HG03175 (cell line): ENCODE measurements at regions not wholly inside any gene's neighbourhood (a gene's known extent, or its start where the extent isn't known, plus 50 kb on each side); places are given as distances from the start of the nearest gene placed in this dataset.

ENCODE experiments used
- ATAC-seq: cut with Tn5 transposase; IDR thresholded peaks from one replicate; pipeline ENCODE4 v1.9.1; 2021; ENCODE audit warnings: mild to moderate bottlenecking, moderate library complexity; ENCODE audit not compliant: unreplicated experiment

GRCh38 chr11:130787092-130787616 lies 129.1 kb downstream of the SNX19 start:
- no peak for ATAC-seq

GRCh38 chr11:130787973-130788570 lies 128.2 kb downstream of the SNX19 start:
- ATAC-seq: no peak

GRCh38 chr11:130789056-130789640 lies 127.1 kb downstream of the SNX19 start:
- no peak for ATAC-seq

GRCh38 chr11:130790689-130791088 lies 125.6 kb downstream of the SNX19 start:
- no peak for ATAC-seq

- no peak for ATAC-seq
Measured at GRCh38 chr11:130792772-130793171, 123.5 kb downstream of the SNX19 start.

GRCh38 chr11:130796828-130797227 lies 119.5 kb downstream of the SNX19 start:
- ATAC-seq: no peak

GRCh38 chr11:130798280-130798679 lies 118.0 kb downstream of the SNX19 start:
- no peak for ATAC-seq

GRCh38 chr11:130798801-130799200 lies 117.5 kb downstream of the SNX19 start:
- ATAC-seq: no peak

- no peak for ATAC-seq
Measured at GRCh38 chr11:130801333-130802122, 114.8 kb downstream of the SNX19 start.

- no peak for ATAC-seq
Measured at GRCh38 chr11:130802567-130802966, 113.7 kb downstream of the SNX19 start.

GRCh38 chr11:130804306-130805076 lies 111.8 kb downstream of the SNX19 start:
- ATAC-seq: no peak

- no peak for ATAC-seq
Measured at GRCh38 chr11:130806746-130807145, 109.5 kb downstream of the SNX19 start.

GRCh38 chr11:130808541-130808940 lies 107.7 kb downstream of the SNX19 start:
- no peak for ATAC-seq

GRCh38 chr11:130813196-130813595 lies 103.1 kb downstream of the SNX19 start:
- no peak for ATAC-seq

- ATAC-seq: no peak
Measured at GRCh38 chr11:130813638-130814037, 102.6 kb downstream of the SNX19 start.

GRCh38 chr11:130814440-130815096 lies 101.7 kb downstream of the SNX19 start:
- ATAC-seq: no peak

- no peak for ATAC-seq
Measured at GRCh38 chr11:130815097-130815802, 101.0 kb downstream of the SNX19 start.

GRCh38 chr11:130815956-130816355 lies 100.3 kb downstream of the SNX19 start:
- ATAC-seq: no peak

GRCh38 chr11:130816546-130817329 lies 99.5 kb downstream of the SNX19 start:
- no peak for ATAC-seq
